HG03575 (cell line): ENCODE measurements at regions not wholly inside any gene's neighbourhood (a gene's known extent, or its start where the extent isn't known, plus 50 kb on each side); places are given as distances from the start of the nearest gene placed in this dataset.

Source experiments
- ATAC-seq: cut with Tn5 transposase; IDR thresholded peaks from one replicate; pipeline ENCODE4 v1.9.1; 2021; ENCODE audit not compliant: unreplicated experiment, insufficient number of reproducible peaks, low FRiP score; ENCODE audit errors: extremely low read depth

DNA sequence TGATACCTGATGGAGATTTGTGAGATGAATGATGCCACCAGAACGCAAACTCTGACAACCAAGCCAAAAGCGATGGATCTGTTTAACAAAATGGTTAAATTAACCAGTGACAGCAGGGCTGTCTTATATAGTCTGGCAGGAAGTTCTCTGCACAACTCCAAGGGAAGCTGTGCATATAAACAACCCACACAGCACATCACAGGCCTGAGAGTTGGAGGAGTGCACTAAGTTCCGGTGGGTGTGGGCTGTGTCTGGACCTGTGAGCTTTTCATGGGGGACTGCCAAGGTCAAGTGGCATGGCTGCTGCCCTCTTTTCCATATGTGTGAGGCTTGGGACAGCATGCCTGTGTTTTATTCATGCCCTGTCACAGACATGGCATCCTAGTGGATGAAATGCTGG is 414.6 kb upstream of the TRIB2 start:
- no peak for ATAC-seq

DNA sequence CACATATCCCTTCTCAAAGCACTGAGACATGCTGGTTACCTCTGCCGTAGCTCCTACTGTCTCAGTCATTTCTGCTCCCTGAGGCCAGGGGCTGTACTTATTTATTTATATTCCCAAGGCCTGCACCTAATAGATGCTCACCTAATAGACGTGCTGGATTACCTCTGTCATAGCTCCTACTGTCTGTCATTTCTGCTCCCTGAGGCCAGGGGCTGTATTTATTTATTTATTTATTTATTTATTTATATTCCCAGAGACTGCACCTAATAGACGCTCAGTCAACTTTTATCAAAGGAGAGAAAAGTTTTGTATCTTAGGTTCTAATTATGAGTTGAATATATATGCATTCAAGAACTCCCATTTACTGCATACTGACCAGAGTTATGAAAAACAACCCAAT is 414.0 kb upstream of the TRIB2 start:
- no peak for ATAC-seq

DNA sequence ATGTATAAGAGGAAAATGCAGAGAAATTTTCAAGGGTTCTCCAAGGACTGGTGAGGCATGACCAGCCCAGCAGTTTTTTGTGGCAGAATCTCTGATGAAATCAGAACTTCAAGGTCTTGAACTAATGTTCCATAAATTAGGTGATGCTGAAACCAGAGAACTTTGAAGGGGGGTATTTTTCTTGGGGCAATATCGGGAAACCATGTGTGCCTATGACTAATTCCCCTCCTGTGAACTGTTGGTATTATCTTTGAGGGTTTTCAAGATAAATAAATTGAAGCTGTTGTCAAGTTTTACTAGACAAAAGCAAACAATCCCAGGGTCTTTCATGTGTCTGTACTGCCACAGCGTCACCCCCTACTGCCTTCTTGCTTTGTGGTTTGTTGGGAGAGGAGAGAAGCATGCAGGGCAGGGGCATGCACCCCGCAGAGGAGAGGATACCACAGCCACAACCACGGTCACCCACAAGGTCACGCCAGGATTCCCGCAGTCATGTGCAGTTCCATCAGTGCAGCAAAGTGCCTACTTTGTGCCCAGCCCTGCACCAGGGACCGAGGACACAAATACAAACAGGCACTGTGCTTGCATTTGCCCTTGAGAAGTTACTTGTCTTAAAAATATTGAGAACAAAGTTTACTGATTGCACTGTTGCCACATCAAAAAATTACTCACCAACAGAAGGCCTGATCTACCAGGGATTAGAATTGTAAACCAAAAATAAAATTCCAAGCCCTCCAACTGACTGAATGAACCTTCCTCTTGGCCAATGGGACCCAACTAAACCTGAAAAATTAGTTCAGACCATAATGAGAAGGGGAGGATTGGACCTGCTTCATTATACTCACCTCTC is 413.3 kb upstream of the TRIB2 start:
- ATAC-seq = no peak

- ATAC-seq = no peak
These were observed 412.1 kb upstream of the TRIB2 start for GRCh38 chr2:12304564-12305171.

GRCh38 chr2:12305931-12306330 is 410.8 kb upstream of the TRIB2 start:
- no peak for ATAC-seq

DNA sequence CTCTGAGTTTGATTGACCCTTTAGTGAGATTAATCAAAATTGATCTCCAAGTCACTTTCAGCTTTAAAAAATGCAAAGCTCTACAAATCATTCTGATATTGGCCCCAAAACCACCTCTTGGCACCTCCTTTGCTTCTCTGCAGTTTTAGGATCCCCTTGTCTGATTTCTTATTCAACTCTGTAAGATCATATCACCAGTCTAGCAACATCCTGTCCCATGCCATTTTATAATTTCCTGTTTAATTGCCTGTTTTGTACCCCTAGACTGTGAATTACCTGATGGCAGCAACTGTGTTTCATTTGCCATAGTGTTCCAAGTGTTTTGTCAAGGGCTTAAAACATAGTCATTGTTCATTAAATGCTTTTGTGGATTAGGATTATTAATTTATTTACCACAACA is 406.3 kb upstream of the TRIB2 start:
- no peak for ATAC-seq

GRCh38 chr2:12313445-12314126 is 403.1 kb upstream of the TRIB2 start:
- no peak for ATAC-seq

GRCh38 chr2:12314127-12314760 is 402.5 kb upstream of the TRIB2 start:
- no peak for ATAC-seq

DNA sequence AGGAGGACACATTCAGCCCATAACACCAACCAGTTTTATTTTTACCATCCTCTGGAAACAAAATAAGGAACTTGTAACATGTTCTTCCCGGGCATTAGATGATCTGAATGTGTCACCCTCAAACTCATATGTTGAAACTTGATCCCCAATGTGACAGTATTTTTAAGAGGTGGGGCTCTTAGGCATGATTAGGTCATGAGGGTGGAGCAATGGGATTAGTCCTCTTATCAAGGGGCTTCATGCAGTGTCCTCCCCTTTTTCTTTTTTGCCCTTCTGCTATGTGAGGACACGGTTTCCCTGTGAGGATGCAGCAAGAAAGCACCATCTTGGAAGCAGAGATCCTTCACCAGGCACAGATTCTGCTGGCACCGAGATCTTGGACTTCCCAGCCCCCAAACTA is 401.5 kb upstream of the TRIB2 start:
- ATAC-seq = no peak

GRCh38 chr2:12316476-12316875 is 400.3 kb upstream of the TRIB2 start:
- ATAC-seq = no peak

GRCh38 chr2:12317286-12317685 is 399.4 kb upstream of the TRIB2 start:
- no peak for ATAC-seq

- ATAC-seq = no peak
These were observed 398.8 kb upstream of the TRIB2 start for GRCh38 chr2:12317814-12318426.

- ATAC-seq = no peak
These were observed 398.2 kb upstream of the TRIB2 start for GRCh38 chr2:12318427-12319057.

GRCh38 chr2:12320027-12320734 is 396.6 kb upstream of the TRIB2 start:
- ATAC-seq = no peak

GRCh38 chr2:12320991-12321641 is 395.6 kb upstream of the TRIB2 start:
- ATAC-seq = no peak

GRCh38 chr2:12321886-12322285 is 394.9 kb upstream of the TRIB2 start:
- ATAC-seq = no peak

- ATAC-seq = no peak
These were observed 390.9 kb upstream of the TRIB2 start for GRCh38 chr2:12325806-12326205.
